ENCODE measurements at regions not wholly inside any gene's neighbourhood (a gene's known extent, or its start where the extent isn't known, plus 50 kb on each side); places are given as distances from the start of the nearest gene placed in this dataset.

DNA sequence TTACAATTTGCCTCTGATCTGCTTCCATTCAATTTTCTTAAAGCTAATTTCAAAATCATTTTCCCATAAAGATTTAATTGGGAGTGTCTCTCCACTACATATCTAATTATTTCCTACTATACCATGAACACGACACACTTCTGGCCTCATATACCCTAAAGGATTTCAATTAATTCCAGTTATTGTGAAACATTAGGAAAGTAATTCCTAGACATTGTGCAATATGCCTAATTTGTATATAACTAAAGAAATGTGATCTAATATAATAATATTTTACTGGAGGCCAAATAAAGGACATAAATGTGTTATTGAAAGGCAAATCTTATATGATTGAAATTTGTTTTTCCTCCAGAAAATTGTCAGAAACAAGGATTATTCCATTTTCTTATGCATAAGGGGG is 727.2 kb upstream of the ADGRL2 start:
- no peak for DNase-seq (ENCODE audit: low read depth, low spot score)

DNA sequence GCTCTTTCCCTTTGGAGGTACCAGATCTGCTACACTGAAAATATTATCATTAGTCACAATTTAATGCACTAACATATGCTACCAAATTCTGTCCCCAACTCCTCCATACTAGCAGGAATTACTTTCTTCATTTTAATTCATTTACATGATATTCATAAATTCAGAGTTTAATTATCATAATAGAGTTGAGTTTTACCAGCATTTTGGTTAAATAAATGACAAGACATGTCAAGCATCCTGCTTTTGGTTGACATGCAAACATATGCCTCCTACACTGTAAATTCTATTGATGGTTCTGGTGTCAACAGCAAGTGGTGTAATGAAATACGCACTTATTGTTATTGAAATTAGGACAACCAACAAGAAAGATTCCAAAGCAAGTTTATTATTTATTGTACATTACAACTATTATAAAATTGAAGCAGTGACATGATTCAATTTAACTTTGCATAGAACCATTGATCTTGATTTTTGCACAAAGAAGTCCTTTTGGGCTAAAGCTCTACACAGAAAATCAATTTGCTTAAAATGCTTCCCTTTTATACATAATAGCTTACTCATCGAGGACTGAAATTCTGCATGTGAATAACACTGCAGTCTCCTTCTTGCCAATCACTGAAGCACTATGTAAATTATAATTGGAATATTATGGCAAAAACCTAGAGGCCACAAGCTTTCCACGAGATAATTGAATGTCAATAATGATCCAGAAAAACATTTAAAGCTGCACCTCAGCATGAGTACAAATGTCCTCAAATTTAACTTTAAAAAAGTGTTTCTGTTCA is 728.6 kb upstream of the ADGRL2 start:
- no peak for DNase-seq (ENCODE audit: low read depth, low spot score)

DNA sequence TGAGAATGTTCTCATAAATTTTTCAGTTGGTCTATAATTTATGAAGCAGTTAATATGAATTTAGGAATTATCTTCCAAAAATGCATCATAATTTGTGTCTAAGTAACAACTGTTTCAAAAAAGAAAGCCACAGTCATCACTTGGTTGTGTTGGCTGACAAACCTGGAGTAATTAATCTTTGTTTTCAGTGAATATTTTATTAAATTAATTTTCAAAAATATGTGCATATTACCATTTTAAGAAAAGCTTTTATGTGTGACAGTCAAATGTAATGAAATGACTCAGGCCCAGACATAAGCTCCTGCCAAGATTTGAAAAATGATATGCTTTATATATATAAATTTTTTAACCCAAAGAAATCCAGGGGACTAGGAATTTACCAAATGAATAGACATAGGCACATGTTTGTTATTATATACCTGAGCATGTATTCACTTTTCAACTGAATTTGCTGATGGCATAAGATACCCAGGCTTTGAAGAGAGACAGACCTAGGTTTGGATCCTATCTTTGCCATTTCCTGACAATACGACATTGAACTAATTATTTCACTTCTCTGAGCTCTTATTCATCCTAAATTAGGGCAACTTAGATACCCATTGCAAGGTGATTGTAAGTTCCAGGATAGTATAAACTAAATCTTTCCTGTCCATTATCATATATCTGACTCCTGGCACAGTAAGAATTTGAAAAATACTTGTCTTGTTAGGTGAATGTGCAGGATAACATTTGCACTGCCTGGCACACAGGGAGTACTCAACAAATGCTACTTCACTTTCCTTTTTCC is 729.5 kb upstream of the ADGRL2 start:
- no peak for DNase-seq (ENCODE audit: low read depth, low spot score)

DNA sequence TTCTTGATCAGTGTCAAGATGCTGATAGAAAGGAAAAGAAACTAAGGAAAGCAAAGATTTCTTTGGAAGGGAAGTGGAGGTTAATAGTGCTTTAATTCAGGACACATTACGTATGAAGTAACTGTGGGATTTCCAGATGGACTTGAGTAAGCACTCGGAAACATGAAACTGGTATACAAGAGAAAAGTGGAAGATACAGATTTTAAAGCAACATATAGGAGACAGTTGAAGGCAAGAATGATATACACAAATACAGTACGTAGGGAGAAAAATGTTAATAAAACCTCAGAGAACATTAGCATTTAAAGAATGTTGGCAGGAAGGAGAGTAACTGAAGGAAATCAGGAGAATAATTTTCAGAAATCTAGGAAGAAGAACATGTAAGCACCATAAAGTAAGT is 730.9 kb upstream of the ADGRL2 start:
- DNase-seq (ENCODE audit: low read depth, low spot score), result no peak

GRCh38 chr1:81068726-81069125 is 732.0 kb upstream of the ADGRL2 start:
- DNase-seq (ENCODE audit: low read depth, low spot score), result no peak

DNA sequence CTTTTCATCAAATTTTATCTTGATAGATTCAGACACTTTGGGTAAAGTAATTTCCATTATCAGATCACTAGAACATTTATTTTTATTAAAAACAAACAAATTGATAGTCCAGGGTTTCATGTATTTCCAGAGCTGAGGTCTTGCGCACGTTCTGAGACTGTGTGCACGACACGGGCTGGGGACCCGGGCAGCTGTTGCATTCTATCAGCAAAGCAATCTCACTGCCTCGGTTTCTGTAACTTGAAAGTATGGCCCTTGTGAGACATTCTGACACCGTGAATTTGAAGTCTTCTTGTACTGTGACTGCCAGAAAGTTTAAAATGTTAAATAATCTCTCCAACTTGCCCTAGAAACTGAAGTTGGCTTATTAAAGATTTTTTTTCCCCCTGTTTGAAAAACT is 746.9 kb upstream of the ADGRL2 start:
- DNase-seq (ENCODE audit: low read depth, low spot score), result no peak

DNA sequence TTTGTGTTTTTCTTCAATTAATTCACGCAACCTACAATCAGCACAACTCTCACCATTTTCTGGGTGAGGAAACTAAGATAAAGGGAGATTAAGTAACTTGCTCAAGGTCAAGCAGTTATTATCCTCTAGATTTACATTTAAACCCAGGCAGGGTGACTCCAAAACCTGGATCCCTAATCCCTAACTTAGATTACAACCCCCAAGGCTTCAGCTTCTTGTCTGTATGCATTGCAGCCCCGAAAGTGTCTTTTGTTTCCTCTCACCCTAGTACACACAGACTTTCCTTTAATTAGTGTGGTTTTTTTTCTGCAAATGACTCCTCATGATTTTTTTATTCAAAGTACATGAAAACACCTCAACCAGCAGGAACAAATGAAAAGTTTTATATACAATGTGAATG is 748.6 kb upstream of the ADGRL2 start:
- DNase-seq (ENCODE audit: low read depth, low spot score), result no peak

DNA sequence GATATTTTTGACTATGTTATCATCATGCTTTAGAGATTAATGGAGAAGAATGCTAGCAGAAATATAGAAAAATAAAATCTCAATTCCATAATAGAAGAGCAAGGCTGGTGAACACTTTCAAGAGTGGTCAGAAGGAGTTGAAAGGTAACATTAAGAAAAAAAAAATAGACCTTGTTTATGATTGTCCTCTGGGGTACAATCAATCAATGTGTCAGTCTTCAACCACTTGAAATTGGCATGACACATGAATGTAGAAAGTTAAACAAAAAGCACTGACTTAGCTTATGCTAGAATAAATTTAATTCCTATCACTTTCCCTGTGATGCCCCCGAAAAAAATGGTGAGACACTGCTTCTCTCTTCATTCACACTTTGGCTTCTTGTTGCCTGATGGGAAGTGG is 750.3 kb upstream of the ADGRL2 start:
- DNase-seq (ENCODE audit: low read depth, low spot score), result no peak

DNA sequence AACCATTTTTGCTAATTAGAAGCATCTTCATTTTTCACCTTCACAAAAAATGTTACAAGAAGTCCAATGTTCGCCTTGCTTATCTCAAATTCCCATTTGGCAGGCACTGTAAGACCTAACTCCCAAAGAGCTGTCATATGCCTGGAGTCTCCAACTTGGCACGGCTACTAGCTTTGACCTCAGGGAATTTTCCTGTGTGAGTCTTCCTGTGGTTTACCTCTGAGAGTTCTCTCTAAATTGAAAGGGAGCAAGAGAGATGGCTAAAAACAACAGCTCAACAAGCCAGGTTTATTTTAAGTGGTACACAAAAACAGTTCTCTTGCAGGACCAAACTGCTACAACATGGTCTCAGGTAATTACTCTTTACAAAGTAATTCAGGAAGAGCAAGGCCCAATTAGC is 756.0 kb upstream of the ADGRL2 start:
- DNase-seq (ENCODE audit: low read depth, low spot score), result peak; percentile 3

DNA sequence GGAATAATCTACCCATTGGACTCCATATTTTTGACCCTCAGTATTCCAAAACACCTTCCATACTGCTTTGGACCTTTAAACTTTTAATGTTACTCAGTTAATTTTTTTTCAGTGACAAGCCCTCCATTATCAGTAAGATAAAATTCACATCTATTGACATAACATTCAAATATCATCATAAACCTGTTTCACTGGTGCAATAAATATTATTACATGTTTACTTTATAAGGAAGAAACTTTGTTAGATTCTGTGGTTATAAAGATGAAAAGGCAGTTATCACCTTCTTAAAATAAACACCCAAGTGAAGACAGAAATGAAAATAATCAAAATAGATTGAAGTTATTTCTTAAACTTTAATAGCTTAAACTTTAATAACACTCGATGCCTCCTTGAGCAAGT is 758.5 kb upstream of the ADGRL2 start:
- no peak for DNase-seq (ENCODE audit: low read depth, low spot score)

- no peak for DNase-seq (ENCODE audit: low read depth, low spot score)
These were observed 766.4 kb upstream of the ADGRL2 start for GRCh38 chr1:81034291-81034690.

DNA sequence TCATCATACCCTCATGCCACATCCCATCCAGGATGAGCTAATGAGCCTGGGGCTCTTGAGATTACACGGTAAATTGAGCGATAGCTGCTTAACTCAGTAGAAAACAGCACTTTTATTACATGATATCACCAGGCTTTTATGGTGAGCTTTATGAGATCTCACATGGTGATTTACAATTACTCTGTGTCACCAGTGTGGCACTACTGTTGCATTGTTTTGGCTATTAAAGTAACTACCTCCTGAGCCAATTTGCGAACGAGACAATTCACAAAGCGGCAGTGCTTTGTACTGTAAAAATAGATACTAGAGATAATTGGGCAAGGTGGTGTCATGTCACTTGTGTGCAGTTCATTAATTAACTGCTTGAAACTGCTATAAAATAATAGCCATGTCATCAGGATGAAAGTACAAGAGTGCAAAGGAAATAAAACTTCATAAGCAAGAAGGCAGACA is 767.7 kb upstream of the ADGRL2 start:
- DNase-seq (ENCODE audit: low read depth, low spot score), result no peak

GRCh38 chr1:81032374-81032773 is 768.4 kb upstream of the ADGRL2 start:
- no peak for DNase-seq (ENCODE audit: low read depth, low spot score)

GRCh38 chr1:81030441-81030840 is 770.3 kb upstream of the ADGRL2 start:
- no peak for DNase-seq (ENCODE audit: low read depth, low spot score)

- no peak for DNase-seq (ENCODE audit: low read depth, low spot score)
These were observed 771.5 kb upstream of the ADGRL2 start for GRCh38 chr1:81029266-81029665.

GRCh38 chr1:81023187-81023724 is 777.5 kb upstream of the ADGRL2 start:
- DNase-seq (ENCODE audit: low read depth, low spot score), result no peak

- DNase-seq (ENCODE audit: low read depth, low spot score), result no peak
These were observed 779.6 kb upstream of the ADGRL2 start for GRCh38 chr1:81021134-81021533.

DNA sequence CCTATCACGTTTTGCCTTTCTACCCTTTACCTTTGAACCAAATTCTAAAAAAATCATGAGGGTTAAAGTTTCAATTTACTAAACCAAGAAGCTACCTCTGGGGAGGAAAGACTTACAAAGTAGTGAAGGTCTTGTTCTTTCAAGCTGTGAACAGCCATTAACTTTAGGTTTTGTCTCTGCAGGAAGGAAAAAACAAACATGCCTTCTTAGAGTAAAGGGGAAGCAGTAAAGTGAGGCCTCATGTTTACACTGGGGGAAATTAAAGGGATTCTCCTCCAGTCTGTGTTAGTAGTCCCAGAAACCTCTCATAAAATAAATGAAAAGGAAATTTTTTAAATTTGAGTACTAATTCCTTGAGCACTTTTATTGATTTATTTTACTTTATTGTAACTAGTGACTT is 780.2 kb upstream of the ADGRL2 start:
- DNase-seq (ENCODE audit: low read depth, low spot score), result no peak

DNA sequence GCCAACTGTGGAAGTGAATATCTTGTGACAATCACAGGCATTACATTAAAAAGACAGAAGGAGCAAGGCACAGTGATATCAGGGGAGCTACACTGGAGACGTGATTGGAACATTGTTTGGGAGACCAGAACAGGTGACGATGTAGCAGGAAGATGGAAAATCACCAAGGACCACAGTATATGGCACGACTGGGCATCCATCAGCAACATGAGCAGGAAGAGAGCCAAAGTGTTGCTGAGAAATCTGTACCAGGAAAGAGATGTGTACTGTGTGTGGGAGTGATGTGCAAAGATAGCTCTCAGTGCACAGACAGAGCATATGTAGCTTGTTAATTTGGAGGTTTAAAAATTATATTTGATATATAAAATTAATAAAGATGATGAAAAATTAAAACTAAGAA is 790.6 kb upstream of the ADGRL2 start:
- no peak for DNase-seq (ENCODE audit: low read depth, low spot score)

DNA sequence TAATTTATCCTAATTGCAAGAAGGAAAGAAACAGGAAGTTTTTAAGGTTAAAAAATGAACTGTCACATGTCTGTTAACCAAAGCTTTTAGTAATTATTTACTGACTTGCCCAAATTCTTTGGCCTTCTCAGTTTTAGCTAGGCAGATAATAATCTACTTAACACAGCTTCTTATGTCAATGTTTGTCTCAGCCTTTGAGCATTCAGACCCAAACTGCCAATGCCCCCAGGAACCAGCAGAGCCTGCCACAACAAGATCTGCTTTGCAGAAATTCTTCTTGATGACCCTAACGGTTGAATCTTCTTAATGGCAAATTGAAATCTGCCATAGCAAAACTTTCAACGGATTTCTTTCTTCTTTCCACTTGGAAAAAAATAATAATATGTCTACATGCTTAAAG is 792.4 kb upstream of the ADGRL2 start:
- DNase-seq (ENCODE audit: low read depth, low spot score), result no peak

DNA sequence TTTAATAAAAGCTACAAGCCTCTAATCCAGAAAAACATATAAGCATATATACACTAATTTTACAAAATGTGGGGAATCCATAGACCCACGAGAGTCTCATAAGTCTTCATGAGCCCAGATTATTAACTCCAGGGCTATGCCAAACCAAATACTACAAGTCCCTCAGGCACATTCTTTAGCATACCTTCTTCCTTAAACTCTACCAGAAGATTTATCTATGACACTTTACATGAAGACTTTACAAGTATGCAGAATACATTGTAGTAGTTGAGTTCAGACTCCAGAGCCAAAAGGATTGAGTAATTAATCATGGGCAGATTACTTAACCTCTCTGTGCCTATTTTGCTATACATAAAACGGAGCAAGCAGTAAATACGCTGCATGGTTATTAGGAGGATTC is 793.7 kb upstream of the ADGRL2 start:
- DNase-seq (ENCODE audit: low read depth, low spot score), result no peak

DNA sequence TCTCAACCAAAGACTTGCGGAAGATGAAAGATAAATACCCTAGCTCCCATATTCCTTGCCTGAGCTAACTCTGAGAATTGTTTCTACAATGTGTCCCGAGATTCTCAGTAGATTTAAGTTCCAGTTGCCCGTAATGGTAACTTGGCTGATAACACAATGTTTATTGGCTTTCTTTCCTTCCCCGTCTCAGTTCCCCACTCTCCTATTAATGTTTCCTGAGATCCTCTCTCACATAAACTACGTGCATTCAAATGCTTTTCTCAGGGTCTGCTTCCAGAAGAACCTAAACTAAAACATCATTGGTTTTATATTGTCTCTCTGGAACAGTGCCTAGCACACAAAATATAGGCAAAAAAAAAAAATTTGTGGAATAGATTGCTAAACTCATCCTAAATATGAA is 794.2 kb upstream of the ADGRL2 start:
- no peak for DNase-seq (ENCODE audit: low read depth, low spot score)

DNA sequence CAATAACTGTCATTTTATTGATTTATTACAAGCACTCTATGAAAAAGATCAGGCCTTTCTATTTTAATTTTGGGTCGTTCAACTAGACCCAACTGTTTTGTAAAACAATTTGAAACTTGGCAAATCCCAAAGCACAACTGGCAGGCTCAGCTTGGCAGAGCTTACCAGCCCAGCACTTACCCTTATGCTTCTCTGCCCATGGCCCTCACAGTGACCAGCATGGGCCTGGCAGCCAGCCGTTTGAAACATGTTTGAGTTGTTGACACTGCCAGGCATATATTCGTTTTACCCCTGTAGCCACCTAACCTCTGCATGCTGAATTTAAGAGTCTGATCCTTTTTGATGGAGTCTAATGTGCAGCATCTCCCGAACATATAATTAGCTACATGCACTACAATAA is 796.7 kb upstream of the ADGRL2 start:
- no peak for DNase-seq (ENCODE audit: low read depth, low spot score)

Data from ELF-1 (cell line).